ENCODE measurements at regions not wholly inside any gene's neighbourhood (a gene's known extent, or its start where the extent isn't known, plus 50 kb on each side); places are given as distances from the start of the nearest gene placed in this dataset.
A peak's percentile ranks its signal among the peaks of the same experiment; 100 is the strongest.

- POLR2A ChIA-PET (ENCODE audit: low non-redundant PET), result no interaction called here
- CTCF ChIA-PET, result interaction anchor here (0.6 kb wide), 1 partner anchor 134 kb away, joined by 4 read pairs; no protein-coding TSS in a partner anchor
- TF ChIP-seq CTCF (conservative IDR thresholded peaks at IDR 0.05; ENCODE audit: low read depth), result no peak
- no peak overlapping the region for H3K27ac ChIP-seq
- DNase-seq (ENCODE audit: low spot score), result no peak
Measured at GRCh38 chr1:171432473-171432872, 52.9 kb upstream of the PRRC2C start.

- H3K27ac ChIP-seq, result peak overlapping the region; percentile 43; the same call in 1 of the 2 replicates
- POLR2A ChIA-PET (ENCODE audit: low non-redundant PET), result no interaction called here
- CTCF ChIA-PET, result no interaction called here
- no peak for TF ChIP-seq CTCF (conservative IDR thresholded peaks at IDR 0.05; ENCODE audit: low read depth)
- DNase-seq (ENCODE audit: low spot score), result peak; percentile 34
Measured at GRCh38 chr1:171433451-171433850, 51.9 kb upstream of the PRRC2C start.

GRCh38 chr1:171434717-171435346, 50.5 kb upstream of the PRRC2C start:
- peak overlapping the region; percentile 92 for H3K27ac ChIP-seq
- TF ChIP-seq CTCF (conservative IDR thresholded peaks at IDR 0.05; ENCODE audit: low read depth), result no peak
- POLR2A ChIA-PET (ENCODE audit: low non-redundant PET), result interaction anchor here (0.7 kb wide), 1 partner anchor 90 kb away, joined by 3 read pairs; no protein-coding TSS in a partner anchor
- CTCF ChIA-PET, result interaction anchor here (0.6 kb wide), 1 partner anchor 10 kb away, joined by 3 read pairs; no protein-coding TSS in a partner anchor
- peak; percentile 37 for DNase-seq (ENCODE audit: low spot score)

Data from RWPE1 (cell line).